T-helper 2 cell (primary cell): ENCODE measurements at regions not wholly inside any gene's neighbourhood (a gene's known extent, or its start where the extent isn't known, plus 50 kb on each side); places are given as distances from the start of the nearest gene placed in this dataset.
"Not testable (repeated sequence)": the region's sequence is repeated elsewhere in the genome, so short reads cannot be mapped to it uniquely, and the experiment has no call there.

Source experiments
- DNase-seq, 5 experiments: peaks; one replicate each; pipeline versions ENCODE4 v3.0.0 to v3.0.0-alpha.2; 2012 to 2022

- DNase-seq, result no peak
These were observed 1651.5 kb downstream of the LRRC4C start for GRCh38 chr11:39807904-39808303.

GRCh38 chr11:39806652-39807051, 1652.8 kb downstream of the LRRC4C start:
- DNase-seq, result no peak

- DNase-seq, result no peak
These were observed 1655.2 kb downstream of the LRRC4C start for GRCh38 chr11:39804271-39804670.

- DNase-seq, result no peak
These were observed 1672.8 kb downstream of the LRRC4C start for GRCh38 chr11:39786682-39787081.

- no peak for DNase-seq
These were observed 1673.2 kb downstream of the LRRC4C start for GRCh38 chr11:39786281-39786680.

GRCh38 chr11:39784873-39785272, 1674.6 kb downstream of the LRRC4C start:
- DNase-seq, result no peak

GRCh38 chr11:39780131-39780530, 1679.3 kb downstream of the LRRC4C start:
- no peak for DNase-seq

GRCh38 chr11:39777035-39777434, 1682.4 kb downstream of the LRRC4C start:
- DNase-seq, result no peak

- DNase-seq, result no peak
These were observed 1686.8 kb downstream of the LRRC4C start for GRCh38 chr11:39772525-39773137.

GRCh38 chr11:39768214-39768613, 1691.2 kb downstream of the LRRC4C start:
- DNase-seq, result no peak

- no peak for DNase-seq
These were observed 1714.1 kb downstream of the LRRC4C start for GRCh38 chr11:39745401-39745800.

GRCh38 chr11:39741066-39741465, 1718.4 kb downstream of the LRRC4C start:
- no peak for DNase-seq

- not testable (repeated sequence) for DNase-seq
These were observed 1723.1 kb downstream of the LRRC4C start for GRCh38 chr11:39736351-39736750.

GRCh38 chr11:39732001-39732400, 1727.5 kb downstream of the LRRC4C start:
- DNase-seq, result peak in 1 of 5 experiments; percentile 8

GRCh38 chr11:39725081-39725480, 1734.4 kb downstream of the LRRC4C start:
- no peak for DNase-seq

GRCh38 chr11:39724404-39724803, 1735.0 kb downstream of the LRRC4C start:
- DNase-seq, result no peak

GRCh38 chr11:39712581-39712980, 1746.9 kb downstream of the LRRC4C start:
- no peak for DNase-seq

- no peak for DNase-seq
These were observed 1768.6 kb downstream of the LRRC4C start for GRCh38 chr11:39690856-39691255.

GRCh38 chr11:39683951-39684554, 1775.4 kb downstream of the LRRC4C start:
- no peak for DNase-seq

- peak in 1 of 5 experiments; percentile 3 for DNase-seq
These were observed 1776.0 kb downstream of the LRRC4C start for GRCh38 chr11:39683288-39683950.

- no peak for DNase-seq
These were observed 1778.0 kb downstream of the LRRC4C start for GRCh38 chr11:39681428-39681827.

- peak in 1 of 5 experiments; percentile 34 for DNase-seq
These were observed 1780.5 kb downstream of the LRRC4C start for GRCh38 chr11:39678996-39679395.

- no peak for DNase-seq
These were observed 1784.3 kb downstream of the LRRC4C start for GRCh38 chr11:39675171-39675570.

- no peak for DNase-seq
These were observed 1784.7 kb downstream of the LRRC4C start for GRCh38 chr11:39674761-39675160.
